ENCODE measurements at regions not wholly inside any gene's neighbourhood (a gene's known extent, or its start where the extent isn't known, plus 50 kb on each side); places are given as distances from the start of the nearest gene placed in this dataset.

GRCh38 chr5:125574491-125575044 is 828.1 kb upstream of the ZNF608 start:
- Mint-ChIP-seq H3K27me3 (peaks cover 4% of the 10 kb centered on the region), H3K4me3 (ENCODE audit: low read depth) (no peak overlapping the region), H3K27ac (no peak overlapping the region), H3K9me3 (ENCODE audit: low read depth) (peaks cover 3% of the 10 kb centered on the region), H3K4me1 (ENCODE audit: low read depth) (peaks cover 16% of the 10 kb centered on the region), H3K36me3 (ENCODE audit: insufficient read depth) (peaks cover 3% of the 10 kb centered on the region)
- no peak for DNase-seq (ENCODE audit: low spot score, unreplicated experiment)
- no peak for TF ChIP-seq CTCF (IDR thresholded peaks at IDR 0.05; ENCODE audit: unreplicated experiment)

- no peak overlapping the region for H3K27ac Mint-ChIP-seq
- DNase-seq (ENCODE audit: low spot score, unreplicated experiment) = no peak
- no peak for TF ChIP-seq CTCF (IDR thresholded peaks at IDR 0.05; ENCODE audit: unreplicated experiment)
- peaks cover 4% of the 10 kb centered on the region for H3K27me3 Mint-ChIP-seq
- H3K4me3 Mint-ChIP-seq (ENCODE audit: low read depth) = no peak overlapping the region
- peaks cover 16% of the 10 kb centered on the region for H3K4me1 Mint-ChIP-seq (ENCODE audit: low read depth)
- peaks cover 2% of the 10 kb centered on the region for H3K9me3 Mint-ChIP-seq (ENCODE audit: low read depth)
- H3K36me3 Mint-ChIP-seq (ENCODE audit: insufficient read depth) = peaks cover 2% of the 10 kb centered on the region
These were observed 828.9 kb upstream of the ZNF608 start for GRCh38 chr5:125575171-125575890.

- Mint-ChIP-seq H3K27ac (no peak overlapping the region), H3K9me3 (ENCODE audit: low read depth) (no peaks in the 10 kb centered on the region), H3K27me3 (peaks cover 4% of the 10 kb centered on the region), H3K4me1 (ENCODE audit: low read depth) (peaks cover 16% of the 10 kb centered on the region), H3K36me3 (ENCODE audit: insufficient read depth) (no peaks in the 10 kb centered on the region), H3K4me3 (ENCODE audit: low read depth) (no peak overlapping the region)
- DNase-seq (ENCODE audit: low spot score, unreplicated experiment) = no peak
- TF ChIP-seq CTCF (IDR thresholded peaks at IDR 0.05; ENCODE audit: unreplicated experiment) = no peak
These were observed 829.6 kb upstream of the ZNF608 start for GRCh38 chr5:125575891-125576505.

GRCh38 chr5:125576822-125577221 is 830.4 kb upstream of the ZNF608 start:
- no peak for DNase-seq (ENCODE audit: low spot score, unreplicated experiment)
- H3K4me1 Mint-ChIP-seq (ENCODE audit: low read depth) = peaks cover 16% of the 10 kb centered on the region
- no peak overlapping the region for H3K4me3 Mint-ChIP-seq (ENCODE audit: low read depth)
- no peaks in the 10 kb centered on the region for H3K9me3 Mint-ChIP-seq (ENCODE audit: low read depth)
- TF ChIP-seq CTCF (IDR thresholded peaks at IDR 0.05; ENCODE audit: unreplicated experiment) = no peak
- no peaks in the 10 kb centered on the region for H3K36me3 Mint-ChIP-seq (ENCODE audit: insufficient read depth)
- H3K27me3 Mint-ChIP-seq = peaks cover 4% of the 10 kb centered on the region
- H3K27ac Mint-ChIP-seq = no peak overlapping the region

GRCh38 chr5:125578551-125578950 is 832.1 kb upstream of the ZNF608 start:
- TF ChIP-seq CTCF (IDR thresholded peaks at IDR 0.05; ENCODE audit: unreplicated experiment) = no peak
- no peak for DNase-seq (ENCODE audit: low spot score, unreplicated experiment)
- no peaks in the 10 kb centered on the region for H3K9me3 Mint-ChIP-seq (ENCODE audit: low read depth)
- H3K4me1 Mint-ChIP-seq (ENCODE audit: low read depth) = peaks cover 16% of the 10 kb centered on the region
- H3K27ac Mint-ChIP-seq = no peak overlapping the region
- H3K27me3 Mint-ChIP-seq = peaks cover 4% of the 10 kb centered on the region
- no peaks in the 10 kb centered on the region for H3K36me3 Mint-ChIP-seq (ENCODE audit: insufficient read depth)
- no peak overlapping the region for H3K4me3 Mint-ChIP-seq (ENCODE audit: low read depth)
